ENCODE measurements at regions not wholly inside any gene's neighbourhood (a gene's known extent, or its start where the extent isn't known, plus 50 kb on each side); places are given as distances from the start of the nearest gene placed in this dataset.

- WGBS (ENCODE audit: low lambda C conversion rate), result 15% methylated on average over 5 of the region's 5 CpGs
- no peaks in the 10 kb centered on the region for H3K79me2 ChIP-seq (ENCODE audit: insufficient read depth, low read length)
- no peak for ATAC-seq
- CTCF ChIA-PET (ENCODE audit: low intra/inter-chr PET ratio, low total read pairs), result no interaction called here
- BruUV-seq (replicated peaks), result no TSS peak
- in situ Hi-C loops (cut with HindIII; ENCODE audit: extremely low pct_ligation_motif_present, low pct_unique_long_range_greater_than_20kb) (no loop called here), intact Hi-C loops (cut with micrococcal nuclease; ENCODE audit: unreplicated experiment) (no loop called here)
- peaks cover 0 to 5% of the 10 kb centered on the region in 2 experiments; a peak in 1 of 5 replicates for H3K27me3 ChIP-seq (ENCODE audit: control insufficient read depth in 1 of 2, insufficient read depth in 2 of 2, low read length in 2 of 2)
- TF ChIP-seq ZSCAN12 (CRISPR knock-in tag; IDR thresholded peaks at IDR 0.05), result no peak
- TF ChIP-seq TRIM22 (IDR thresholded peaks at IDR 0.05), result no peak
- no peak for TF ChIP-seq GZF1 (CRISPR knock-in tag; IDR thresholded peaks at IDR 0.05)
- H3K36me3 ChIP-seq (replicated peaks in 1 of 2; ENCODE audit: control insufficient read depth in 1 of 2, insufficient read depth in 2 of 2, low read length in 2 of 2), result no peaks in the 10 kb centered on the region
- no peak overlapping the region for H3K4me2 ChIP-seq (ENCODE audit: low read depth, low read length)
- H3K4me1 ChIP-seq (ENCODE audit: insufficient read depth, low read length), result no peaks in the 10 kb centered on the region
- no peak overlapping the region for H3K4me3 ChIP-seq (replicated peaks in 1 of 3; ENCODE audit: insufficient read depth in 1 of 3, low read depth in 2 of 3, low read length in 3 of 3)
- POLR2A ChIA-PET, result no interaction called here
- H4K20me1 ChIP-seq (ENCODE audit: insufficient read depth, low read length), result no peaks in the 10 kb centered on the region
- DNase-seq (ENCODE audit: low spot score), result no peak
- FAIRE-seq, result no peak
- no peak overlapping the region for H3K27ac ChIP-seq (ENCODE audit: extremely low read length, insufficient read depth, low read length)
- H3K9ac ChIP-seq (ENCODE audit: insufficient read depth, low read depth, low read length), result no peak overlapping the region
- no peaks in the 10 kb centered on the region for H3K9me3 ChIP-seq (ENCODE audit: low read length)
- H2AFZ ChIP-seq (ENCODE audit: low read length), result no peak overlapping the region
Measured at GRCh38 chr5:82806513-82806912, 270.7 kb downstream of the TMEM167A start.

- H4K20me1 ChIP-seq (ENCODE audit: insufficient read depth, low read length), result no peaks in the 10 kb centered on the region
- no peak overlapping the region for H3K9ac ChIP-seq (ENCODE audit: insufficient read depth, low read depth, low read length)
- H2AFZ ChIP-seq (ENCODE audit: low read length), result no peak overlapping the region
- no peaks in the 10 kb centered on the region for H3K79me2 ChIP-seq (ENCODE audit: insufficient read depth, low read length)
- no peaks in the 10 kb centered on the region for H3K36me3 ChIP-seq (replicated peaks in 1 of 2; ENCODE audit: control insufficient read depth in 1 of 2, insufficient read depth in 2 of 2, low read length in 2 of 2)
- H3K27ac ChIP-seq (ENCODE audit: extremely low read length, insufficient read depth, low read length), result no peak overlapping the region
- H3K27me3 ChIP-seq (ENCODE audit: control insufficient read depth in 1 of 2, insufficient read depth in 2 of 2, low read length in 2 of 2), result peaks cover 0 to 5% of the 10 kb centered on the region in 2 experiments; a peak in 1 of 5 replicates
- H3K4me3 ChIP-seq (replicated peaks in 1 of 3; ENCODE audit: insufficient read depth in 1 of 3, low read depth in 2 of 3, low read length in 3 of 3), result no peak overlapping the region
- ATAC-seq (no peak), FAIRE-seq (no peak), DNase-seq (ENCODE audit: low spot score) (no peak)
- ChIA-PET POLR2A (no interaction called here), CTCF (ENCODE audit: low intra/inter-chr PET ratio, low total read pairs) (no interaction called here)
- in situ Hi-C loops (cut with HindIII; ENCODE audit: extremely low pct_ligation_motif_present, low pct_unique_long_range_greater_than_20kb) (no loop called here), intact Hi-C loops (cut with micrococcal nuclease; ENCODE audit: unreplicated experiment) (no loop called here)
- 0% methylated on average over 3 of the region's 3 CpGs for WGBS (ENCODE audit: low lambda C conversion rate)
- no peaks in the 10 kb centered on the region for H3K9me3 ChIP-seq (ENCODE audit: low read length)
- TF ChIP-seq PHB2 (IDR thresholded peaks at IDR 0.05; ENCODE audit: partially characterized antibody), result no peak
- no peak for TF ChIP-seq BRCA1 (CRISPR knock-in tag; IDR thresholded peaks at IDR 0.05)
- TF ChIP-seq ZNF205 (CRISPR knock-in tag; IDR thresholded peaks at IDR 0.05), result no peak
- no peak overlapping the region for H3K4me2 ChIP-seq (ENCODE audit: low read depth, low read length)
- H3K4me1 ChIP-seq (ENCODE audit: insufficient read depth, low read length), result no peaks in the 10 kb centered on the region
- BruUV-seq (replicated peaks), result no TSS peak
Measured at GRCh38 chr5:82804155-82804690, 273.0 kb downstream of the TMEM167A start.

Measured in HepG2 (cell line).